ENCODE measurements at regions not wholly inside any gene's neighbourhood (a gene's known extent, or its start where the extent isn't known, plus 50 kb on each side); places are given as distances from the start of the nearest gene placed in this dataset.

DNA sequence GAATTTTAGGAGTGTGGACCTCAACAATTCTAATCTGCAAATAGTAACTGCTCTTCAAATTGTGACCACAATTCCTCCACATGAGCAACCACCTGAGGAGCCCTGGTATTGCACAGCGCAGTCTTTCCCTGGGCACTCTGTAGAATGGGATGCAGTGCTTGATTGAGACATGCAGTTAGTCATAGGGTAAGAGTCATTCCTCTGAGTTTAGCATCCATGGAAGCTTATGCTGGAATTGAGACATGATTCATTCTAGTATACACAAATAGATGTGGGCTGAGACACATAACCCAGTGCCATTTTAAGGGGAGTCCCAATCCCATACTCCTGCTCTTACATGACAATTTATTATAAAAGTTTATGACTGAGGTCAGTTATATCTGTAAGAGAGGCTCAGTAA lies 582.3 kb upstream of the CNTNAP2 start:
- Histone ChIP-seq H3K27ac (ENCODE audit: low read depth) (no peak overlapping the region), H3K36me3 (ENCODE audit: insufficient read depth) (0 out of 2 replicates have a peak, but pooled peaks cover 5% of the 10 kb centered on the region), H3K9me2 (ENCODE audit: insufficient read depth) (no peaks in the 10 kb centered on the region), H2AFZ (no peak overlapping the region), H3K79me2 (replicated peaks; ENCODE audit: insufficient read depth) (no peaks in the 10 kb centered on the region), H4K20me1 (replicated peaks; ENCODE audit: insufficient read depth) (no peaks in the 10 kb centered on the region), H3K4me2 (no peak overlapping the region), H3F3A (replicated peaks; ENCODE audit: low read depth) (no peaks in the 10 kb centered on the region), H3K4me3 (no peak overlapping the region), H3K4me1 (ENCODE audit: insufficient read depth) (no peaks in the 10 kb centered on the region), H3K27me3 (ENCODE audit: insufficient read depth) (no peaks in the 10 kb centered on the region)
- ATAC-seq (no peak), DNase-seq (ENCODE audit: low spot score) (no peak)
- Mint-ChIP-seq H3K4me3 (no peak overlapping the region), H3K27me3 (ENCODE audit: insufficient read depth, low read depth, poor library complexity) (no peaks in the 10 kb centered on the region), H3K9me3 (peaks cover 81% of the 10 kb centered on the region), H3K4me1 (no peaks in the 10 kb centered on the region), H3K27ac (no peak overlapping the region), H3K36me3 (ENCODE audit: low read depth) (no peaks in the 10 kb centered on the region; the same call in 2 of the 3 replicates)
- TF ChIP-seq STAT1 (IDR thresholded peaks at IDR 0.05; ENCODE audit: unreplicated experiment): no peak
- no peak for TF ChIP-seq POLR2AphosphoS5 (IDR thresholded peaks at IDR 0.05; ENCODE audit: low read depth)
- TF ChIP-seq ZNF331 (CRISPR knock-in tag; IDR thresholded peaks at IDR 0.05; ENCODE audit: low read depth): no peak
- TF ChIP-seq JUNB (IDR thresholded peaks at IDR 0.05; ENCODE audit: unreplicated experiment): no peak
- no peak for TF ChIP-seq NANOG (IDR thresholded peaks at IDR 0.05; ENCODE audit: borderline replicate concordance)
- TF ChIP-seq, protein P1, sequence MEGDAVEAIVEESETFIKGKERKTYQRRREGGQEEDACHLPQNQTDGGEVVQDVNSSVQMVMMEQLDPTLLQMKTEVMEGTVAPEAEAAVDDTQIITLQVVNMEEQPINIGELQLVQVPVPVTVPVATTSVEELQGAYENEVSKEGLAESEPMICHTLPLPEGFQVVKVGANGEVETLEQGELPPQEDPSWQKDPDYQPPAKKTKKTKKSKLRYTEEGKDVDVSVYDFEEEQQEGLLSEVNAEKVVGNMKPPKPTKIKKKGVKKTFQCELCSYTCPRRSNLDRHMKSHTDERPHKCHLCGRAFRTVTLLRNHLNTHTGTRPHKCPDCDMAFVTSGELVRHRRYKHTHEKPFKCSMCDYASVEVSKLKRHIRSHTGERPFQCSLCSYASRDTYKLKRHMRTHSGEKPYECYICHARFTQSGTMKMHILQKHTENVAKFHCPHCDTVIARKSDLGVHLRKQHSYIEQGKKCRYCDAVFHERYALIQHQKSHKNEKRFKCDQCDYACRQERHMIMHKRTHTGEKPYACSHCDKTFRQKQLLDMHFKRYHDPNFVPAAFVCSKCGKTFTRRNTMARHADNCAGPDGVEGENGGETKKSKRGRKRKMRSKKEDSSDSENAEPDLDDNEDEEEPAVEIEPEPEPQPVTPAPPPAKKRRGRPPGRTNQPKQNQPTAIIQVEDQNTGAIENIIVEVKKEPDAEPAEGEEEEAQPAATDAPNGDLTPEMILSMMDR (conservative IDR thresholded peaks at IDR 0.05; ENCODE audit: low read depth in 2 of 2): no peak
- TF ChIP-seq EZH2 (IDR thresholded peaks at IDR 0.05; ENCODE audit: low read depth, unreplicated experiment): no peak
- no peak for TF ChIP-seq EZH2phosphoT487 (IDR thresholded peaks at IDR 0.05; ENCODE audit: unreplicated experiment)
- TF ChIP-seq, protein P2, sequence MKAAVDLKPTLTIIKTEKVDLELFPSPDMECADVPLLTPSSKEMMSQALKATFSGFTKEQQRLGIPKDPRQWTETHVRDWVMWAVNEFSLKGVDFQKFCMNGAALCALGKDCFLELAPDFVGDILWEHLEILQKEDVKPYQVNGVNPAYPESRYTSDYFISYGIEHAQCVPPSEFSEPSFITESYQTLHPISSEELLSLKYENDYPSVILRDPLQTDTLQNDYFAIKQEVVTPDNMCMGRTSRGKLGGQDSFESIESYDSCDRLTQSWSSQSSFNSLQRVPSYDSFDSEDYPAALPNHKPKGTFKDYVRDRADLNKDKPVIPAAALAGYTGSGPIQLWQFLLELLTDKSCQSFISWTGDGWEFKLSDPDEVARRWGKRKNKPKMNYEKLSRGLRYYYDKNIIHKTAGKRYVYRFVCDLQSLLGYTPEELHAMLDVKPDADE (IDR thresholded peaks at IDR 0.05): no peak
- TF ChIP-seq ZNF114 (CRISPR knock-in tag; IDR thresholded peaks at IDR 0.05): no peak
- TF ChIP-seq, protein P3, sequence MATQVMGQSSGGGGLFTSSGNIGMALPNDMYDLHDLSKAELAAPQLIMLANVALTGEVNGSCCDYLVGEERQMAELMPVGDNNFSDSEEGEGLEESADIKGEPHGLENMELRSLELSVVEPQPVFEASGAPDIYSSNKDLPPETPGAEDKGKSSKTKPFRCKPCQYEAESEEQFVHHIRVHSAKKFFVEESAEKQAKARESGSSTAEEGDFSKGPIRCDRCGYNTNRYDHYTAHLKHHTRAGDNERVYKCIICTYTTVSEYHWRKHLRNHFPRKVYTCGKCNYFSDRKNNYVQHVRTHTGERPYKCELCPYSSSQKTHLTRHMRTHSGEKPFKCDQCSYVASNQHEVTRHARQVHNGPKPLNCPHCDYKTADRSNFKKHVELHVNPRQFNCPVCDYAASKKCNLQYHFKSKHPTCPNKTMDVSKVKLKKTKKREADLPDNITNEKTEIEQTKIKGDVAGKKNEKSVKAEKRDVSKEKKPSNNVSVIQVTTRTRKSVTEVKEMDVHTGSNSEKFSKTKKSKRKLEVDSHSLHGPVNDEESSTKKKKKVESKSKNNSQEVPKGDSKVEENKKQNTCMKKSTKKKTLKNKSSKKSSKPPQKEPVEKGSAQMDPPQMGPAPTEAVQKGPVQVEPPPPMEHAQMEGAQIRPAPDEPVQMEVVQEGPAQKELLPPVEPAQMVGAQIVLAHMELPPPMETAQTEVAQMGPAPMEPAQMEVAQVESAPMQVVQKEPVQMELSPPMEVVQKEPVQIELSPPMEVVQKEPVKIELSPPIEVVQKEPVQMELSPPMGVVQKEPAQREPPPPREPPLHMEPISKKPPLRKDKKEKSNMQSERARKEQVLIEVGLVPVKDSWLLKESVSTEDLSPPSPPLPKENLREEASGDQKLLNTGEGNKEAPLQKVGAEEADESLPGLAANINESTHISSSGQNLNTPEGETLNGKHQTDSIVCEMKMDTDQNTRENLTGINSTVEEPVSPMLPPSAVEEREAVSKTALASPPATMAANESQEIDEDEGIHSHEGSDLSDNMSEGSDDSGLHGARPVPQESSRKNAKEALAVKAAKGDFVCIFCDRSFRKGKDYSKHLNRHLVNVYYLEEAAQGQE (IDR thresholded peaks at IDR 0.05; ENCODE audit: unreplicated experiment): no peak
- TF ChIP-seq, protein P4, sequence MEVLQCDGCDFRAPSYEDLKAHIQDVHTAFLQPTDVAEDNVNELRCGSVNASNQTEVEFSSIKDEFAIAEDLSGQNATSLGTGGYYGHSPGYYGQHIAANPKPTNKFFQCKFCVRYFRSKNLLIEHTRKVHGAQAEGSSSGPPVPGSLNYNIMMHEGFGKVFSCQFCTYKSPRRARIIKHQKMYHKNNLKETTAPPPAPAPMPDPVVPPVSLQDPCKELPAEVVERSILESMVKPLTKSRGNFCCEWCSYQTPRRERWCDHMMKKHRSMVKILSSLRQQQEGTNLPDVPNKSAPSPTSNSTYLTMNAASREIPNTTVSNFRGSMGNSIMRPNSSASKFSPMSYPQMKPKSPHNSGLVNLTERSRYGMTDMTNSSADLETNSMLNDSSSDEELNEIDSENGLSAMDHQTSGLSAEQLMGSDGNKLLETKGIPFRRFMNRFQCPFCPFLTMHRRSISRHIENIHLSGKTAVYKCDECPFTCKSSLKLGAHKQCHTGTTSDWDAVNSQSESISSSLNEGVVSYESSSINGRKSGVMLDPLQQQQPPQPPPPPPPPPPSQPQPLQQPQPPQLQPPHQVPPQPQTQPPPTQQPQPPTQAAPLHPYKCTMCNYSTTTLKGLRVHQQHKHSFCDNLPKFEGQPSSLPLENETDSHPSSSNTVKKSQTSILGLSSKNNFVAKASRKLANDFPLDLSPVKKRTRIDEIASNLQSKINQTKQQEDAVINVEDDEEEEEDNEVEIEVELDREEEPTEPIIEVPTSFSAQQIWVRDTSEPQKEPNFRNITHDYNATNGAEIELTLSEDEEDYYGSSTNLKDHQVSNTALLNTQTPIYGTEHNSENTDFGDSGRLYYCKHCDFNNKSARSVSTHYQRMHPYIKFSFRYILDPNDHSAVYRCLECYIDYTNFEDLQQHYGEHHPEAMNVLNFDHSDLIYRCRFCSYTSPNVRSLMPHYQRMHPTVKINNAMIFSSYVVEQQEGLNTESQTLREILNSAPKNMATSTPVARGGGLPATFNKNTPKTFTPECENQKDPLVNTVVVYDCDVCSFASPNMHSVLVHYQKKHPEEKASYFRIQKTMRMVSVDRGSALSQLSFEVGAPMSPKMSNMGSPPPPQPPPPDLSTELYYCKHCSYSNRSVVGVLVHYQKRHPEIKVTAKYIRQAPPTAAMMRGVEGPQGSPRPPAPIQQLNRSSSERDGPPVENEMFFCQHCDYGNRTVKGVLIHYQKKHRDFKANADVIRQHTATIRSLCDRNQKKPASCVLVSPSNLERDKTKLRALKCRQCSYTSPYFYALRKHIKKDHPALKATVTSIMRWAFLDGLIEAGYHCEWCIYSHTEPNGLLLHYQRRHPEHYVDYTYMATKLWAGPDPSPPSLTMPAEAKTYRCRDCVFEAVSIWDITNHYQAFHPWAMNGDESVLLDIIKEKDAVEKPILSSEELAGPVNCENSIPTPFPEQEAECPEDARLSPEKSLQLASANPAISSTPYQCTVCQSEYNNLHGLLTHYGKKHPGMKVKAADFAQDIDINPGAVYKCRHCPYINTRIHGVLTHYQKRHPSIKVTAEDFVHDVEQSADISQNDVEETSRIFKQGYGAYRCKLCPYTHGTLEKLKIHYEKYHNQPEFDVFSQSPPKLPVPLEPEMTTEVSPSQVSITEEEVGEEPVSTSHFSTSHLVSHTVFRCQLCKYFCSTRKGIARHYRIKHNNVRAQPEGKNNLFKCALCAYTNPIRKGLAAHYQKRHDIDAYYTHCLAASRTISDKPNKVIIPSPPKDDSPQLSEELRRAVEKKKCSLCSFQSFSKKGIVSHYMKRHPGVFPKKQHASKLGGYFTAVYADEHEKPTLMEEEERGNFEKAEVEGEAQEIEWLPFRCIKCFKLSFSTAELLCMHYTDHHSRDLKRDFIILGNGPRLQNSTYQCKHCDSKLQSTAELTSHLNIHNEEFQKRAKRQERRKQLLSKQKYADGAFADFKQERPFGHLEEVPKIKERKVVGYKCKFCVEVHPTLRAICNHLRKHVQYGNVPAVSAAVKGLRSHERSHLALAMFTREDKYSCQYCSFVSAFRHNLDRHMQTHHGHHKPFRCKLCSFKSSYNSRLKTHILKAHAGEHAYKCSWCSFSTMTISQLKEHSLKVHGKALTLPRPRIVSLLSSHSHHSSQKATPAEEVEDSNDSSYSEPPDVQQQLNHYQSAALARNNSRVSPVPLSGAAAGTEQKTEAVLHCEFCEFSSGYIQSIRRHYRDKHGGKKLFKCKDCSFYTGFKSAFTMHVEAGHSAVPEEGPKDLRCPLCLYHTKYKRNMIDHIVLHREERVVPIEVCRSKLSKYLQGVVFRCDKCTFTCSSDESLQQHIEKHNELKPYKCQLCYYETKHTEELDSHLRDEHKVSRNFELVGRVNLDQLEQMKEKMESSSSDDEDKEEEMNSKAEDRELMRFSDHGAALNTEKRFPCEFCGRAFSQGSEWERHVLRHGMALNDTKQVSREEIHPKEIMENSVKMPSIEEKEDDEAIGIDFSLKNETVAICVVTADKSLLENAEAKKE (CRISPR knock-in tag; IDR thresholded peaks at IDR 0.05): no peak
- no peak for TF ChIP-seq CREB1 (CRISPR knock-in tag; IDR thresholded peaks at IDR 0.05; ENCODE audit: low read depth)

Data from GM23338 (cell line).